Immature natural killer cell (primary cell): ENCODE measurements at regions not wholly inside any gene's neighbourhood (a gene's known extent, or its start where the extent isn't known, plus 50 kb on each side); places are given as distances from the start of the nearest gene placed in this dataset.
"Not testable (repeated sequence)": the region's sequence is repeated elsewhere in the genome, so short reads cannot be mapped to it uniquely, and the experiment has no call there.

Source experiments
- DNase-seq, 3 donors: peaks; one replicate each; pipeline ENCODE4 v3.0.0; 2022; ENCODE audit warnings: mixed read lengths in 1 of 3
- H3K27ac Mint-ChIP-seq, 6 donors: one replicate each; pipeline ENCODE4 v1.8.0; 2020; ENCODE audit warnings: mixed read lengths in 6 of 6, mild to moderate bottlenecking in 5 of 6, inconsistent platforms in 4 of 6, moderate library complexity in 3 of 6
- H3K27me3 Mint-ChIP-seq, 3 donors: one replicate each; pipeline ENCODE4 v1.8.0; 2020 to 2021; ENCODE audit warnings: low read depth in 3 of 3, mild to moderate bottlenecking in 3 of 3, mixed read lengths in 3 of 3, moderate library complexity in 3 of 3, inconsistent platforms in 1 of 3
- H3K36me3 Mint-ChIP-seq, 3 donors: one replicate each; pipeline ENCODE4 v1.8.0; 2020; ENCODE audit warnings: mixed read lengths in 3 of 3, inconsistent platforms in 2 of 3, mild to moderate bottlenecking in 2 of 3
- H3K4me1 Mint-ChIP-seq, 2 donors: one replicate each; pipeline ENCODE4 v1.8.0; 2020; ENCODE audit warnings: inconsistent platforms in 2 of 2, mild to moderate bottlenecking in 2 of 2, mixed read lengths in 2 of 2, moderate library complexity in 1 of 2
- H3K4me3 Mint-ChIP-seq, 5 donors: one replicate each; pipeline ENCODE4 v1.8.0; 2020; ENCODE audit warnings: mild to moderate bottlenecking in 5 of 5, mixed read lengths in 5 of 5, inconsistent platforms in 3 of 5, moderate library complexity in 3 of 5
- H3K9me3 Mint-ChIP-seq, 6 donors: one replicate each; pipeline ENCODE4 v1.8.0; 2020; ENCODE audit warnings: mild to moderate bottlenecking in 6 of 6, mixed read lengths in 6 of 6, inconsistent platforms in 4 of 6, moderate library complexity in 3 of 6

DNA sequence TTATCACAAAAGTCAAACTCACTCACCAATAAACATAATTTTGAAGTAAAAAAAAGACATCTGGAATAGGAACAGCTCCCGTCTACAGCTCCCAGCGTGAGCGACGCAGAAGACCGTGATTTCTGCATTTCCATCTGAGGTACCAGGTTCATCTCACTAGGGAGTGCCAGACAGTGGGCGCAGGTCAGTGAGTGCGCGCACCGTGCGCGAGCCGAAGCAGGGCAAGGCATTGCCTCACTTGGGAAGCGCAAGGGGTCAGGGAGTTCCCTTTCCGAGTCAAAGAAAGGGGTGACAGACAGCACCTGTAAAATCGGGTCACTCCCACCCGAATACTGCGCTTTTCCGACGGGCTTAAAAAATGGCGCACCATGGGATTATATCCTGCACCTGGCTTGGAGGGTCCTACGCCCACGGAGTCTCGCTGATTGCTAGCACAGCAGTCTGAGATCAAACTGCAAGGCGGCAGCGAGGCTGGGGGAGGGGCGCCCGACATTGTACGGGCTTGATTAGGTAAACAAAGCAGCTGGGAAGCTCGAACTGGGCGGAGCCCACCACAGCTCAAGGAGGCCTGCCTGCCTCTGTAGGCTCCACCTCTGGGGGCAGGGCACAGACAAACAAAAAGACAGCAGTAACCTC, 231.7 kb upstream of the LRRTM4 start:
- not testable (repeated sequence) for H3K4me3 Mint-ChIP-seq, H3K4me1 Mint-ChIP-seq, H3K27ac Mint-ChIP-seq, H3K36me3 Mint-ChIP-seq, DNase-seq, H3K27me3 Mint-ChIP-seq
- H3K9me3 Mint-ChIP-seq: peaks cover 6 to 38% (median 26%) of the 10 kb centered on the region in 6 donors

DNA sequence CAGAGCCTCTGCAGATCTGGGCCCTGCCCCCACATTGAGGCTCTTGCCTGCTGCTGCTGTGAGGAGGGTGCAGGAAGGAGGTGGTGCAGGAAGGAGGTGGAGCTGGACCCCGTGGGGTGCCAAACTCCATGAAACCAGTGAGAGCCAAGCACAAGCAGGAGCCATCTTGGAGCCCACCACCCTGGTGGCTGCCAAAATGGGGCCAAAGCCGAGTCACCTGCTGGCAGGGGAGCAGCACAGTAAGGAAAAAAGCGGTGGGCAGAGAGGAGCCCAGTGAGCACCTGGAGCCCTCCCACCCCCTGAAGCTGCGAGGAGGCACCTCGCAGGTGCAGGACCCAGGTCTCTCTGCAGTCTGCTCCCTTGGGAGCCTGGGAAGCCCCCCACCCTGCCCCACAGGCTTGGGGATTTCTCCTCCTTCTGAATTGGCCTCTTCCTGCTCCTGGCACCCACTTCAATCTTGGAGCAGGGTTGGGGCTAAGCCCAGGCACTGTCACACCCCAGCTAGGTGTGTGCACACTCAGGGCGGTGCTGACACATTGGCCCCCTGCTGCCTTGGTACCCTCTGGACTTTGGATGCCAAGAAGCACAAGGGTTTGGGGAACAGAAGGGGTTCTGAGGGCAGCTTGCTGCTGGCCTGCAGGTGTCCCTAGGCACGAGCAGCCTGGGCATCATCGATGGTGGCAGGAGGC, 245.4 kb upstream of the LRRTM4 start:
- H3K4me3 Mint-ChIP-seq: no peak overlapping the region
- H3K4me1 Mint-ChIP-seq: no peaks in the 10 kb centered on the region
- peaks cover 12 to 50% (median 38%) of the 10 kb centered on the region in 6 donors for H3K9me3 Mint-ChIP-seq
- no peak overlapping the region for H3K27ac Mint-ChIP-seq
- DNase-seq: no peak
- H3K27me3 Mint-ChIP-seq: peaks cover 0 to 2% (median 0%) of the 10 kb centered on the region in 3 donors
- H3K36me3 Mint-ChIP-seq: peaks cover 0 to 4% (median 4%) of the 10 kb centered on the region in 3 donors

DNA sequence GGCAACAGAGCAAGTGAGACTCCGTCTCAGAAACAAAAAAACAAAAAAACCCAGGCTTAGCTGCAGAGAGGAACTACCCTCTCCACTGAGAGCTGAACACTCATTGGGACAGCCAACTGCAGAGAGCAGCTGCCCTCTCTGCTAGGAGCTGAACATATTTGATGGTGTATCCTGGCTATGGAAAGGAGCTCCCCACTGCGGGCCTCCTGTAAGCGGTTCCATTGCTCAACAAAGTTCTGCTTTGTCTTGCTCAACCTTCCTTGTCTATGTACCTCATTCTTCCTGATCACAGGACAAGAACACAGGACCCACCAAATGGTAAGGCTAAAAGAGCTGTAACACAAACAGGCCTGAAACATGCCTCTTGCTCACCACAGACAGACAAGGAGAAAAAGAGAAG, 246.3 kb upstream of the LRRTM4 start:
- Mint-ChIP-seq H3K4me1 (no peaks in the 10 kb centered on the region), H3K4me3 (no peak overlapping the region), H3K27me3 (peaks cover 0 to 2% (median 2%) of the 10 kb centered on the region in 3 donors), H3K36me3 (peaks cover 0 to 4% (median 4%) of the 10 kb centered on the region in 3 donors), H3K9me3 (peaks cover 14 to 50% (median 39%) of the 10 kb centered on the region in 6 donors), H3K27ac (no peak overlapping the region)
- DNase-seq: no peak

DNA sequence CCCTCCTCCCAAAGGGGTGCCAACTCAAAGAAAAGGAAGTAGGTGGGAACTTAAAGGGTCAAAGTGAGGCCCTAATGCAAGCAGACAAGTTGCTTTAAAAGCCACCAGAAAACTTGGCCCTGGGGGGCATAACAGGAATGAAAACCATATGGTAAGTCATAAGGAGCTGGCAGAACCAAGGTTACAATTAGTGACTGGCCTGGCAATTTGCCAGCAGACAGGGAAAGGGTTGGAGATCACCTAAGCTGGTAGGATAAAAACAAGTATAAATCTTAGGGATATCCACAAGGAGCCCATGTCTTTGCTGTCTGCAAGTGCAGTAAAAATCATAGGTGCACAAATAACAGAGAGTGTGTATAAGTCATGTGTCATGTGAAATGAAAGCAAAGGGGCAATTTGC, 256.7 kb upstream of the LRRTM4 start:
- peaks cover 13 to 58% (median 43%) of the 10 kb centered on the region in 6 donors for H3K9me3 Mint-ChIP-seq
- H3K4me3 Mint-ChIP-seq: no peak overlapping the region
- H3K36me3 Mint-ChIP-seq: peaks cover 0 to 3% (median 0%) of the 10 kb centered on the region in 3 donors
- no peak for DNase-seq
- peaks cover 0 to 5% (median 0%) of the 10 kb centered on the region in 3 donors for H3K27me3 Mint-ChIP-seq
- H3K27ac Mint-ChIP-seq: no peak overlapping the region
- H3K4me1 Mint-ChIP-seq: no peaks in the 10 kb centered on the region

DNA sequence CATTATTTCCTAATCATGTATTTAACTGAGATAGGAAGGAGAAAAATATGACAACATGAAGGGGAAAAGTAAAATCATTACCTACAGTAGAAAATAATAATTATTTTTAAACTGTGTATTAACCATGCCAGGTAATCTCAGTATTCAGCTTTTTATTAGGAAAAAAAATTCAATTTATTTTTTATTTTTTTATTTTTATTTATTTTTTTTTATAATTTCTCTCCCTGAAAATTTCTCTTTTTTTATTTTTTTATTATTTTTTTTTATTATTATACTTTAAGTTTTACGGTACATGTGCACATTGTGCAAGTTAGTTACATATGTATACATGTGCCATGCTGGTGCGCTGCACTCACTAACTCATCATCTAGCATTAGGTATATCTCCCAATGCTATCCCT, 271.3 kb upstream of the LRRTM4 start:
- H3K4me3 Mint-ChIP-seq, H3K36me3 Mint-ChIP-seq, H3K4me1 Mint-ChIP-seq, DNase-seq, H3K27me3 Mint-ChIP-seq, H3K27ac Mint-ChIP-seq: not testable (repeated sequence)
- peaks cover 6 to 41% (median 33%) of the 10 kb centered on the region in 6 donors for H3K9me3 Mint-ChIP-seq

DNA sequence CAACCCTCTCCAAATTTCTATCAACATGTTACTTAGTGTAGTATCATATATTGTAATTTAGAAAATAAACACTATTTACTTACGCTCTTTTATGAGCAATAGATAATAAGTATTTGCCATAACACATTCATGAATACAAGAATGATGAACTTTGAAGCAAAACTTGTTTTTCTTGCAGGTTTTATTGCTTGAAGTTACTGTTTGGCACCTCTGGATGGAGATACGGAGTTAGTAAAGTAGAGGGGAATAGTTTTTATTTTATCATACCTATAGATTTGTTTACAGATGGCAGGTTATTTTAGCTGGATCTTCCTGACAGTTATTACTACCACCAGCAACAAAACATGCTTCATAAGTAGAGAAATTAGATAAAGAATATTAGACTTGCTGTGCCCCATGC, 274.2 kb upstream of the LRRTM4 start:
- no peaks in the 10 kb centered on the region for H3K36me3 Mint-ChIP-seq
- DNase-seq: no peak
- H3K4me1 Mint-ChIP-seq: no peaks in the 10 kb centered on the region
- H3K27ac Mint-ChIP-seq: no peak overlapping the region
- peaks cover 2 to 43% (median 23%) of the 10 kb centered on the region in 6 donors for H3K9me3 Mint-ChIP-seq
- H3K27me3 Mint-ChIP-seq: no peaks in the 10 kb centered on the region
- no peak overlapping the region for H3K4me3 Mint-ChIP-seq

DNA sequence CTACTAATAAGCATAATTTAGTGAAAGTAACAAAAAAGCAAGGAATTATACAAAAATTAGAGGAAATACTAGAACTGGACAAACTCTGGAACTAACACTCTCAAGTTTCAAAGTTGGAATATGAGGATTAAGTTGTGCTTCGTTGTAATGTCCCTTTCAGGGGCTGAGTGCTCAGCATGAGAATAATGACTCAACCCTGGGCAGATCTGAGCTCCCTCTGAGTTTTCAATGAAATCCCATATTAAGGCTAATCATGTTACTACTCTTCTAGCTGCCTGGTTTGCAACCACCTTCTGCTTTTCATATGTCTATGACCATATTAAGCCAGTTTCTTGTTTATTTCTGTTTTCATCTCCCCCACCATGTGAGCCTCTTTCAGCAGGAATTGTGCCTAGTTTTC, 274.9 kb upstream of the LRRTM4 start:
- DNase-seq: no peak
- no peak overlapping the region for H3K27ac Mint-ChIP-seq
- no peaks in the 10 kb centered on the region for H3K27me3 Mint-ChIP-seq
- no peaks in the 10 kb centered on the region for H3K36me3 Mint-ChIP-seq
- peaks cover 2 to 36% (median 19%) of the 10 kb centered on the region in 6 donors for H3K9me3 Mint-ChIP-seq
- H3K4me3 Mint-ChIP-seq: no peak overlapping the region
- H3K4me1 Mint-ChIP-seq: no peaks in the 10 kb centered on the region

DNA sequence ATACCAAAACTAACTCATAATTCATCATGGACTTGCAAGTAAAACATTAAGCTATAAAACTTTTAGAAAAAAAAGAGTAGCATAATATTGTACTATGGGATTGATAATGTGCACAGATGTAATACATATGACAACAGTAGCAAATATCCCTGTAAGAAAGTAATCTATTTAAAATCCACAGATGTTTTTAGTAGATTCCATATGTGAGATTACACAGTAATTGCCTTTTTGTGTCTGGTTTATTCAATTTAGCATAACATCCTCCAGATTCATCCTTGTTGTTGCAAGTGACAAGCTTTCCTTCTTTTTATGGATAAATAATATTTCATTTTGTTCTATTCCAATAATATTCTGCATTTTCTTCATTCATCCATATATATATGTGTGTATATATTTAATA, 278.2 kb upstream of the LRRTM4 start:
- Mint-ChIP-seq H3K4me1 (no peaks in the 10 kb centered on the region), H3K27ac (no peak overlapping the region), H3K27me3 (no peaks in the 10 kb centered on the region), H3K9me3 (peaks cover 7 to 51% (median 22%) of the 10 kb centered on the region in 6 donors), H3K4me3 (no peak overlapping the region), H3K36me3 (peaks cover 0 to 3% (median 0%) of the 10 kb centered on the region in 3 donors)
- no peak for DNase-seq

DNA sequence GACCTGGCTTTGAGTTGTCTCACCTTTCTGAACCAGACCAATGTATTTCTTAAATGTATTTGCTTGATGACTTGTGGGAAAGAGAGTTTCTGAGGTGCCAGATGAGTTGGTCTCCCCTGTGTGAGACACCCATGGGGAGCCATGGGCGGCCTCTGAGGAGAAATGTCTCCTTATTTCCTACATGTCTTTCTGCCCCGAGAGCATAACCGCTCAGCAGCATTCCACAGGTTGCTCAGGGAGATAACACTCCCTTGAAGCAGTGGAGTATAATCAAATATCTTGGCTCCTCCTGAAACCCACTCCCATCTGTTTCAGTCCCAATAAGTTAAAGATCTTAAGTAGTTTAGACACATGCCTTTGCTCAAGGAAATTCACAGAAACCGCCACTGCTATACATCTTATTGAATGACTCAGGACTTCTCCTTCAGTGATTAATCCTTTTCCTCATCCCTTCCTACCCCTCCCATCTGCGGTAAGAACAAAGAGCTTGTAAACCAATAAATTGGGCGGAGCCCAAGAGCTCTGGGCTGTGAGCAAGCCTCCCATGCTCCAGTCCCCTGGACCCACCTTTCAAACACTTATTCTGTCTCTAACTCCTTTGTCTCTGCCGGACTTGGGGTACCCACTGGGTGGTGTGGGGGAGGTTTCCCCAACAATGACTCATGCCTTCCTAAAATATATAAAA, 285.5 kb upstream of the LRRTM4 start:
- H3K4me1 Mint-ChIP-seq: no peaks in the 10 kb centered on the region
- H3K27ac Mint-ChIP-seq: no peak overlapping the region
- no peak overlapping the region for H3K4me3 Mint-ChIP-seq
- peaks cover 0 to 3% (median 0%) of the 10 kb centered on the region in 3 donors for H3K36me3 Mint-ChIP-seq
- peaks cover 0 to 3% (median 2%) of the 10 kb centered on the region in 3 donors for H3K27me3 Mint-ChIP-seq
- H3K9me3 Mint-ChIP-seq: peaks cover 27 to 81% (median 52%) of the 10 kb centered on the region in 6 donors
- no peak for DNase-seq

DNA sequence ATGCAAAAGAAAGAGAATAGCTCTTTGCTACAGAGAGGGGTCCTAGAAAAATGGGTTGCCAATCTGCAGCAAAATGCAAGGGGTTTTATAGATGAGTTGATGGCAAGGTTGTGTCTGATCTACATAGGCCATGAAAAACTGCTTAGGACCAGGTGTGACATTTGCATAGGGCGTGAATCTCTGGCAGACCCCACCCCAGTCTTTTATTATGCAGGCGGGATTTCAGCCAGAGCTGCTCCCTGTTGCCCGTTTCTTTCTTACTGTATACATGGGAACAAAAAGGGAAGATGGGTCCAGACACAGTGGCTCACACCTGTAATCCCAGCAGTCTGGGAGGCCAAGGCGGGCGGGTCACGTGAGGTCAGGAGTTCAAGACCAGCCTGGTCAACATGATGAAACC, 286.4 kb upstream of the LRRTM4 start:
- DNase-seq: no peak
- H3K4me1 Mint-ChIP-seq: no peaks in the 10 kb centered on the region
- peaks cover 0 to 3% (median 2%) of the 10 kb centered on the region in 3 donors for H3K27me3 Mint-ChIP-seq
- H3K4me3 Mint-ChIP-seq: no peak overlapping the region
- peaks cover 0 to 2% (median 0%) of the 10 kb centered on the region in 3 donors for H3K36me3 Mint-ChIP-seq
- no peak overlapping the region for H3K27ac Mint-ChIP-seq
- peaks cover 27 to 76% (median 56%) of the 10 kb centered on the region in 6 donors for H3K9me3 Mint-ChIP-seq

DNA sequence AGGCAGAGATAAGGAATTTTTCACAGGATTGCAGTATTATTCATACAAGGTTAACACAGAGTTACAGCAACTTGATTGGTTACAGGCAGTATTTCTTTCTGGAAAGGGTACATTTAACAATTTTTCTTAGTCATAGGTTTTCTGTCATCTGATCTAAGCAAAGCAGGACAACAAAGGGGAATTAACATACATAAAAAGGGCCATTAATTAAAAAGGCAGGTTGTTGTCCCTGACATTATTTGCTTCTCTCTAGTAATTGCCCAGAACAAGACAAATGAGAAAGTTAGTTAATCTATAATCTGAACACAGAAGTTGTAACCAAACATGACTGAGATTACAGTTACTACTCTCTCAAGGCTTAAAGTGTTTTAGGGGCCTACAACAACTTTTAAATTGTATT, 291.4 kb upstream of the LRRTM4 start:
- Mint-ChIP-seq H3K4me3 (no peak overlapping the region), H3K27ac (no peak overlapping the region), H3K27me3 (peaks cover 0 to 1% (median 0%) of the 10 kb centered on the region in 3 donors), H3K9me3 (peaks cover 15 to 69% (median 46%) of the 10 kb centered on the region in 6 donors), H3K4me1 (no peaks in the 10 kb centered on the region), H3K36me3 (peaks cover 0 to 3% (median 0%) of the 10 kb centered on the region in 3 donors)
- no peak for DNase-seq

DNA sequence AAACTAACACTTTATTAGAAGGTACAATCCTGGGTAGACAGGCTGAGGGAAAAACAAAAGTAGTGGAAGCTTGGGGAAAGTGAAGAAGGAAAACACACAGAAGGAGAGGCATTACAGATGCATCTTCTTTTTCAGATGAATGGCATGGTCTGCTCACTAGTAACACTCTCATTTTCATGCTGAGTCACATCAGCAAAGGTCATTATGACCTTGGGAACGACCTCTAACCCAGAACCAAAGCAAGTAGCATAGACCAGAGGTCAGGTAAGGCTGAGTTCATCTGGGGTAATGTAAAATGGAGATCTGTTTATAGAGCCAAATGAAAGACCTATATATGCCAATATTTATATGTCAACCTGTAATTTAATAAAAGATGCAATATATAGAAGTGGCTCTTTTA, 294.4 kb upstream of the LRRTM4 start:
- Mint-ChIP-seq H3K27ac (no peak overlapping the region), H3K36me3 (peaks cover 0 to 7% (median 0%) of the 10 kb centered on the region in 3 donors), H3K4me3 (no peak overlapping the region), H3K27me3 (peaks cover 0 to 3% (median 0%) of the 10 kb centered on the region in 3 donors), H3K4me1 (no peaks in the 10 kb centered on the region), H3K9me3 (peaks cover 8 to 72% (median 44%) of the 10 kb centered on the region in 6 donors)
- no peak for DNase-seq

DNA sequence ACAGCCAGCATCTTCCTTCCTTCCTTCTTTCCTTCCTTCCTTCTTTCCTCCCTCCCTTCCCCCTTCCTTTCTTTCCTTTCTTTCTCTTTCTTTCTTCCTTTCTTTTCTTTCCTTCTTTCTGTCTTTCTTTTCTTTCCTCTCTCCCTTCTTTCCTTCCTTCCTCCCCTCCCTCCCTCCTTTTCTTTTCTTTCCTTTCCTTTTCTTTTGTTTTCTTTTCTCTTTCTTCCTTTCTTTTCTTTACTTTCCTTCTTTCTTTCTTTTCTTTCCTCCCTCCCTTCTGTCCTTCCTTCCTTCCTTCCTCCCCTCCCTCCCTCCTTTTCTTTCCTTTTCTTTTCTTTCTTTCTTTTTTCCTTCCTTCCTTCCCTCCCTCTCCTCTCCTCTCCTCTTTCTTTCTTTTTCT, 296.0 kb upstream of the LRRTM4 start:
- no peak for DNase-seq
- Mint-ChIP-seq H3K27ac (no peak overlapping the region), H3K9me3 (peaks cover 6 to 64% (median 42%) of the 10 kb centered on the region in 6 donors), H3K36me3 (peaks cover 0 to 7% (median 0%) of the 10 kb centered on the region in 3 donors), H3K27me3 (peaks cover 0 to 3% (median 0%) of the 10 kb centered on the region in 3 donors), H3K4me3 (no peak overlapping the region), H3K4me1 (no peaks in the 10 kb centered on the region)

DNA sequence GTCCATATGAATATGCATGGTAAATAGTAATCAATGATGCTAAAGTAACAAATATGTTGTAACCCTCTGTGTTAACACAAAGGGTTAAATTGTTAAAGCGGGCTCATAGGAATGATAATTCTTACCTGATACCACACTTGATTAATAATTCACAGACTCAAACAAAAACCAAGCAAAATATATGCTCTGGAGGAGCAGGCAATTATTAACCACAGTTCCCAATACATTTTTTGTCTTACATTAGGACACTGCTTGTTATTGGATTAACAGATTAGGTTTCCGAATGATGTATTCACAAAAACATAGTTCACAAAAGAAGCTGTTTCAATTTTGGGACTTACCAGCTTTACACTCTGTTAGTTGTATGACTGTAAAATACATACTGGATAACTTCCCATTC, 300.9 kb upstream of the LRRTM4 start:
- Mint-ChIP-seq H3K4me3 (no peak overlapping the region), H3K27me3 (peaks cover 0 to 3% (median 0%) of the 10 kb centered on the region in 3 donors), H3K4me1 (no peaks in the 10 kb centered on the region), H3K27ac (no peak overlapping the region), H3K9me3 (peaks cover 0 to 65% (median 48%) of the 10 kb centered on the region in 6 donors), H3K36me3 (peaks cover 0 to 8% (median 0%) of the 10 kb centered on the region in 3 donors)
- no peak for DNase-seq
